Stimulated activated naive CD8-positive, alpha-beta T cell treated with anti-CD3 and anti-CD28 coated beads, Interleukin-15, Interleukin-2, amounts not matched to agents 100 U/mL and 50 U/mL, for 24 hours (primary cell): ENCODE measurements at regions not wholly inside any gene's neighbourhood (a gene's known extent, or its start where the extent isn't known, plus 50 kb on each side); places are given as distances from the start of the nearest gene placed in this dataset.

ENCODE experiments used
- ATAC-seq: fragments of 150-1000 bp; cut with Tn5 transposase; one replicate; pipeline ENCODE4 v1.10.0; 2021
- DNase-seq: peaks from one replicate; pipeline ENCODE4 v3.0.0; 2021

DNA sequence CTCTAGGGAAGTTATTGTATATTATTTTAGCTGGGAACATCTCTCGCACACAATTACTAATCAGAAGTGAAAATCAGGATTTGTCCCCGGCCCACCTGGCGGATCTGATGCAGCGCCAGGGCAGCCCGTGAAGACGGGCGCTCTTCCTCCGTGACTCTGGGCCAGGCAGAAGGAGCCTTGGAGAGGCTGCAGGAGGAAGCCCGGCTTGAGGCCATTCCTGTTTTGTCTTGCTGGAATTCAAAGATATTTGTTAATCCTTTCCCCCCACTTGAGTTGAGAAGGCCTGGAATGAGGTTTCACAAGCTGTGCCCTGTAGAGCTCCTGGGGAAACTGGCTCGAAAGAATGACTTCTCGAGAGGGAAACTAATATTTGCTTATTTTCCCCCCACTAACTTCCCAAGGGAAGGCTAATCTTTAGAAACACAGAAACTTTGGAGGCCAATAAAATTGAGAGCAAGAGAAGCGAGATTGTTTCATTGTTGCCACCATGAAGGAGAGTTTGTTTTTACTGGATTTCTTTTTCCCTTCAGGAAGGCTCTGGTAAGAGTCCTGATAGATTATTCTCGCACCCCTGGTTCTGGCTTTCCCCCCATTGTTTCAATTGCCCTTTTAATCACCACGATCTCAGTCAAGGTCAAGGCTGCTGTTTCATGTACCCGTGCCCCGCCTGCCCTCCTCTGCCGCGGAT lies 92.8 kb upstream of the SEPTIN5 start:
- ATAC-seq (no peak), DNase-seq (no peak)

DNA sequence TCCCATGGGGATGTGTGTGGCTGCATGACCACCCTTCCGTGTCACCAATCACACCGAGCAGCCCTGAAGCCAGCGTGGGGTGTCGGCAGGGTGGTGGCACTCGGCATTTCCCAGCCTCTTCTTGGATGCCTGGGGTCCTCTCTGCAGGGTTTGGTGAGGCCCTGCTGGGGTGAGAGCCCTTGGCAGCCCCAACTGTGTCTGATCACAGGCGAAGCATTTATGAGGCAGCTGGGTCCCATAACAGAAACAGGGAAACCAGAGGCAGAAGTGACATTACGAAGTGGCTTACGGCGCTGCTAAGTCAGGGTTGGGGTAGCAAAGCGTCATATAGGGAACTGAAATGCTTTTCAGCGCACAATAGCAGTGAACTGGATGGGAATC lies 92.3 kb upstream of the SEPTIN5 start:
- DNase-seq (no peak), ATAC-seq (no peak)

DNA sequence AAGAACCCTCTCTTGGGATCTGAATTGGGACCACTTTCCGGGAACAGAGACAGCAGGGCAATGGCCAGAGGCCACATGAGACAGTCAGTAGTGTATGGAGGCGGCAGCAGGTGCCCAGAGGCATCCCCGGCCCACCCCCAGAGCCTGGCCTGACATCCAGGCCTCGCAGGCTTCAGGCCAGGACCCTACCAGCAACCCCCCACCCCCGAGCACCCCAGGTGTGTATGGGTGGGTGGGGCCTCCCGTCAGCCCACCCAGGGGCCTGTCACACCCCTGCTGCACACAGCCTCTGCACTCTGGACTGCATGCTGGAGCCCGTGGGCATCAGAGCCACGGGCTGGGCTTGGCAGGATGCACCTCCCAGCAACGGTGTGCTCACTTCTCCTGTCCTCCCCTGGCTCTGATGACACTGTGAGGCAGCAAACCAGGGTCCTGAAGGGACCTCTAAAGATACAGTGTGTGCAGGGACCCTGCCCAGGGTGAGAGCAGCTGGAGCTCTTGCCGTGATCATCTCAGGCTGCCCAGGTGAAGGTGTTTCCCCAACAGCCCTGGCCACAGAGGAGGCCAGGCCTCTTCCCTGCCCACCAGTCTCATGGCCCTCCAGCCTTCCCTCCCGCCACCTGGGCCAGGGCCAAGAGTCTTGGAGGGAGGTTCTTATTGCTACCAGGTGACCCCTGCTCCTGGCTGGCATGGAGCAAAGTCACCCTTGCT lies 88.8 kb upstream of the SEPTIN5 start:
- DNase-seq (no peak), ATAC-seq (no peak)

DNA sequence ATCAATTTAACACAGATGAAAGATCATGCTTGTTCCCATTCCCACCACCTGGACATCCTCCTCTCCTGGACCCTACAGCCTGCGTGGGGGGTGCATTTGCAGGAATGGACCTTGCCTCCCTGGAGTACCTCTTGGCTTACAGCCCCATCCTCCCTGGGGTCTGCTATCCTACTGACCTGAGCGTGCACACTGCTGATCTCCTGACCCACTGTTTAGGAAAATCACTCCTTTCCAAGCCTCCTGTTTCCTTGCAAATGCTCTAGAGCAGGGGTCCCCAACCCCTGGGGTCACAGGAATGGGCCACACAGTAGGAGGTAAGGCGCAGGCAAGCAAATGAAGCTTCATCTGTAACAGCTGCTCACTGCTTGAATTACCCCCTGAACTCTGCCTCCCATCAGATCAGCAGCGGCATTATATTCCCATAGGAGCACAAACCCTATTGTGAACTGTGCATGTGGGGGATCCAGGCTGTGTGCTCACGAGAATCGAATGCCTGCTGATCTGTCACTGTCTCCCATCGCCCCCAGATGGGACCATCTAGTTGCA lies 88.2 kb upstream of the SEPTIN5 start:
- no peak for DNase-seq
- ATAC-seq, result no peak

DNA sequence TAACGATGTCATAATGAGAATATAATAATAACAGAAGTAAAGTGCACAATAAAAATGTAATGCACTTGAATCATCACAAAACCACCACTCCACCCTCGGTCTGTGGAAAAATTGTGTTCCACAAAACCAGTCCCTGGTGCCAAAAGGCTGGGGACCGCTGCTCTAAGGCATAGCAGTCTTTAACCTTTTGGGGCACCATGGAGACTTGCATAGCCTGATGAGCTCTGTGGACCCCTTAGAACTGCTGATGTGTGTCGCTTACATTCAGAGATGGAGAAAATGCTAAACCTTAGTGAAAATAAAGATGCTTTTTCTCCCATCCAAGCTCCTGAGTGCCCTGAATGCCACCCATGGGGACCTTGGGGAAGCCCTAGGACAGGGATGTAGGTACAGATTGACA lies 87.6 kb upstream of the SEPTIN5 start:
- no peak for DNase-seq
- ATAC-seq, result no peak

DNA sequence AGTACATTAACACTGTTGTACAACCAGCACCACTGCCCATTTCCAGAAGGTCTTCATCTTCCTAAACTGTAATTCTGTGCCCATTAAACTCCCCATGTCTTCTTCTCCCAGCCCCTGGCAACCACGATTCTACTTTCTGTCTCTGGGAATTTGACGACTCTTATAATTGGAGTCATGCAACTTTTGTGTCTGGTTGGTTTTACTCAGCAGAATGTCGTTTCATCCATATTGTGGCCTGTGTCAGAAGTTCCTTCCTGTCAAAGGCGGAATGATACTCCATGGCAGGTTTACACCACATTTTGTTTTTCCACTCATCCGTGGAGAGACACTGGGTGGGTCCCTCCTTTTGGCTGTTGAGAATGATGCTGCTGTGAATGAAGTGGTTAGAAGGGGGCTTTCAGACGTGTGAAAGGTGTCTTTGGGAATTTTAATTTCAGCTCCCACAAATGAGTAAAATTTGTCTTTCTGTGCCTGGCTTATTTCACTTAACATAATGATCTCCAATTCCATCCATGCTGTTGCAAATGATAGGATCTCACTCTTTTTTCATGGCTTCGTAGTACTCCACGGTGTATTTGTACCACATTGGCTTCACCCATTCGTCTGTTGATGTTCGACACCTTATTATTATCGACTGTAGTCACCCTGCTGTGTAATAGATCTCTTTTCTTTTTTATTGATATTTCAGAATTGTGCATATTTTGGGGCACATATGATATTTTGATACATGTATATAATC lies 86.1 kb upstream of the SEPTIN5 start:
- ATAC-seq, result no peak
- DNase-seq, result no peak

DNA sequence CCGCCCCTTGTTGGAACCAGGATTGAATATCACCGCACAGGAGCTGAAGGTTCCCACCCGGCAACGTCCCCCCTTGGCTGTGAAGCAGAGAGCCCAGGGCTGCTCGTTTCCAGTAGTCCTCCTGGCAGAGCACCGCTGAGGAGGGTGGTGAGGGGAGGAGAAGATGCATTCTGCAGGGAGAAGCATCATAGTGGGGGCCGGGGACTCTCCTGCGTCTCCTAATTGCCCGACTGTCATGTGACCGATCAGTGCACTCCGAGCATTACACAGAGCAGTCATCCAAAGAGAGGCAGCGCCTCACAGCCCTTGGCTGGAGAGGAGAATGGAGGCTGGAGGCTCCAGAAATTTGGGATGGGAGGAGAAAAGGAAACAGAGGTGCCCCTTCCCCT lies 85.0 kb upstream of the SEPTIN5 start:
- DNase-seq, result no peak
- no peak for ATAC-seq

DNA sequence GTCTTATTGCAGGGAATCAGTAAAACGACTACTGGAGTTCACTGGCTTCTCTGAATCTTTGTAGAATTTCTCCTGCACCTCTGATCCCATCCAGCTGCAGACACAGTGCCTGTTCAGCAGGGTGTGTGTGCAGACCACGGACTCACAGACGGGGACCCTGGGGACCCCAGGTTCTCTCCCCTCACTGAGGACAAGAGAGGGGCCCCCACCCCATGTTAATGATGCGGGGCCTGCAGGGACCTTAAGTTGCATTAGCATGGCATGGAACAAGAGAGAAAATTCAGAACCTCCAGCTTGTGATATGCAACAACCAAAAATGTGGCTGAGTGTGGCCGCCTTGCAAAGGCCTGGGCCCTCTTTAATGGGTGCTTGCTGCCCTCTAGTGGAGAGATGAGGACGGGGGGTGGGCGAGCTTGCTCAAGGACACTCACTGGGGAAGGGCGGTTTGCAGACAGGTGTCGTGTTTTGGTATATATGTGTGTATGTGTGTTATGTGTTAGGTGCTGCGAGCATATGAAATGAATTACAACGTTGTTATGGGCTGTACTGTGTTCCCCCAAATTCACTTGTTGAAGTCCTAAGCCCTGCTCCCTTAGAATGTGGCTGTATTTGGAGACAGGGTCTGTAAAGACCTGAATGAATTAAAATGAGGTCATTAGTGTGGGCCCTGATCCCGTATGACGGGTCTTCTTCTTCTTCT lies 84.4 kb upstream of the SEPTIN5 start:
- peak; percentile 88 for DNase-seq
- peak; percentile 92 for ATAC-seq

DNA sequence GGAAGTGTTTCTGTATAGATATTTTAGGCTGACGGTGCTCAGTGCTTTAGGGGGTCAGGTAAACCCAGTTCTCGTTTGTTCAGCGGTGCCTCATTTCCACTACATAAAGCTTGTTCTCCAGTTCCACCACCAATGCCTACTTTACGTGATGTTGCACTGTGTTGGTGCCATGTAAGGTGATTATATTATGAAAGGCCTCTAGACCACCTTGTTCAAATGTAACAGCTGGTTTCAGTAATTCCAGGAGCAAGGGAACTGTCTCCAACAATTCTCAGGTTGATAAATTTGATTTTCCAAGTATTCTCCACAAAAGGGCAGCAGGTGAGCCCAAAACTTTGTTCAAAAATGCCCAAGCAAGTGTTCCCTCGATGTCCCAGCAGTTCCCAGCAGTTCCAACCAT lies 83.7 kb upstream of the SEPTIN5 start:
- DNase-seq, result no peak
- no peak for ATAC-seq

DNA sequence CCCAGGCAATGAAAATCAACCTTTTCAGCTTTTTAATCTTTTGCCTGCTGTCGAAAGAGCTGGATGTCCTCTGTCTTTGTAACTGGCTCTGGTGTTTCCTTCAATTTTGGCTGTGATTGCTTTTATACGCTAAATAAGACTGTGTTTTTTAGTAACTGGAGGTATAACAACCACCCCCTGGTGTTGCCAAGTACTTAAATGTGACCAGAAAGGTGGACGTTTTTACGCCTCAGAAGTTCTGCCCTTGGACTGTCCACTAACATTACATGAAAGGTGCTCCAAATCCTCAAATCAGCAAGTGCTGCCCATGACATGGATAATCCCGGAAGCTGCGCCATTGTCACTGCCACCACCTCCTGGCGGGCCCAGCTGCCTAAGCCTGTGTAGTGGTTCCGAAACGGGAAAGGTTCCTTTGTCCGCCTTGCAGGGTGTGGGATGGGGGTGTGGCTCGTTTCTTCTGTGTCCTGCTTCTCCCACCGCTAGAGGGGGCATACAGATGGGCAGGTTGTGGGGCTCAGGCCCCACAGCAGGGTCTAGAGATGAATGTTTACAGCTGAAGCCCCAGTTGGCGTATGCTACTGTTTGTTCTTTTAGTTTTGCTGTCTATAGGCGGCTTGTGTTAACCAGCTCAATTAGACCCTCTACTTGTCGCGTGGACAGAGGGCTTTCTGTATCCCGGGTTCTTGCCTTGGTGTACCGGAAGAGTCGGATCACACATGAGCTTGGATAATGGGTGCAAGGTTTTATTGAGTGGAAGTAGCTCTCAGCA lies 82.2 kb upstream of the SEPTIN5 start:
- peak; percentile 31 for DNase-seq
- no peak for ATAC-seq

DNA sequence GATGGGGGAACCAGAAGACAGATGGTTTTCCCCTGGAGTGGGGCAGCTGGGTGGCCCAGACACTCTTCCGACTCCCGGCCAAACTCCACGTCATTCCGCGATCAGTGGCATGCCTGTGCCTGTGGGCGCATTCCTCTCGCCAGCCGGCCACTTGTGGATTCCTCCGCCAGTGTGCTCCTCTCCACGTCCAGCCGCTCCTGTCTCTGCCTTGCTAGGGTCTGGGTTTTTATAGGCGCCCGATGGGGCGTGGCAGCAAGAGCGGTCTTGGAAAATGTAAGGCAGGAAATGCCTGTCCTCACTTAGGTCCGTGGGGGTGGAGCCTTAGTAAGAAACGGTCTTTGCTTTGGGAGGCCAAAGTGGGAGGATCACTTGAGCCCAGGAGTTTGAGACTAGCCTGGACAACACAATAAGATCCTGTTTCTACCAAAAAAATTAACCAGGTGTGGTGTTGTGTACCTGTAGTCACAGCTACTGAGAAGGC lies 81.6 kb upstream of the SEPTIN5 start:
- ATAC-seq (no peak), DNase-seq (no peak)

DNA sequence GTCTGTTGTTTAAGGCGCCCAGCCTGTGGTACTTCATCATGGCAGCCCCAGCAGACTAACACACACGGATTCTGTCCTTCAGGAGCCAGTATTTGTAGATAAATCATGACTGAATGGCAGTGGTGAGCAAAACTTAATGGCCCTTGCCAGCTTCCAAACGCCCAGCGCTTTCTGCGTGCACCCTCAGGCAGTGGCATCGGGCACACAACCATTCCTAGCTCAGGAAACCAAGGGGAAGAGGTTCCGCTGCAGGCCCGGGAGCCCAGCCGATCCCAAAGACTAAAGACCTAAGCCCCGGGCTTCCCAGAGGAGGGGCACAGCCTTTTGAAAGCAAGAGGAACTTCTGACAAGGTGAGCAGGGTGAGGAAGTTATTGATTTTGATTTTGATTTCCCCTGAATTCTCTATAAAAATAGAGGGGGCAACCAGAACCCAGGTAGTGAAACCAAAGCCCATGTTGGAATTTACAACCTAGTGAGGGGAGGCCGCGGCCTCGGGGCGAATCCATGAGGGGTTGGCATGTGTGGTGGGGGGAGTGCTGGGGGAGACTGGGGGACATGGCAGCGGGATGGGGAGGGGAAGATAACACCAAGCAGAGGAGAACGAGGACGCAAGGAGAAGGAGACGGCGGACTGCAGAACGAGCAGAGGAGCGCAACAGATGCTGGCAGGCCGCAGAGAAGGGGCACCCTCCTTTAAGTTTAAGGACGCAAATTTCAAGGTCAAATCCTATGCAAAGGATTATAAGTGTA lies 79.9 kb upstream of the SEPTIN5 start:
- ATAC-seq (no peak), DNase-seq (no peak)

DNA sequence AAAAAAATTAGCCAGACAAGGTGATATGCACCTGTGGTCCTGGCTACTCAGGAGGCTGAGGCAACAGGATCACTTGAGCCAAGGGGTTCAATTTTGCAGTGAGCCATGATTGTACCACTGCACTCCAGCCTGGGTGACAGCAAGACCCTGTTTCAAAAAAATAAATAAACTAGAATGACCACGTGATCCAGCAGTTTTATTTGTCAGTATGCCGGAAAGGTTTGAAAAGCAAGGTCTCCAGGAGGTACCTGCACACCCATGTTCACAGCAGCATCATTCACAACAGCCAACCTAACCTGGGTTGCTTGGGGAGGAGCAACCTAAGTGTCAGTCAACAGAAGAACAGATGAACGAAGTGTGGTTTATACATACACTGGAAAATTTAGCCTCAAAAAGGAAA lies 78.7 kb upstream of the SEPTIN5 start:
- no peak for ATAC-seq
- no peak for DNase-seq

DNA sequence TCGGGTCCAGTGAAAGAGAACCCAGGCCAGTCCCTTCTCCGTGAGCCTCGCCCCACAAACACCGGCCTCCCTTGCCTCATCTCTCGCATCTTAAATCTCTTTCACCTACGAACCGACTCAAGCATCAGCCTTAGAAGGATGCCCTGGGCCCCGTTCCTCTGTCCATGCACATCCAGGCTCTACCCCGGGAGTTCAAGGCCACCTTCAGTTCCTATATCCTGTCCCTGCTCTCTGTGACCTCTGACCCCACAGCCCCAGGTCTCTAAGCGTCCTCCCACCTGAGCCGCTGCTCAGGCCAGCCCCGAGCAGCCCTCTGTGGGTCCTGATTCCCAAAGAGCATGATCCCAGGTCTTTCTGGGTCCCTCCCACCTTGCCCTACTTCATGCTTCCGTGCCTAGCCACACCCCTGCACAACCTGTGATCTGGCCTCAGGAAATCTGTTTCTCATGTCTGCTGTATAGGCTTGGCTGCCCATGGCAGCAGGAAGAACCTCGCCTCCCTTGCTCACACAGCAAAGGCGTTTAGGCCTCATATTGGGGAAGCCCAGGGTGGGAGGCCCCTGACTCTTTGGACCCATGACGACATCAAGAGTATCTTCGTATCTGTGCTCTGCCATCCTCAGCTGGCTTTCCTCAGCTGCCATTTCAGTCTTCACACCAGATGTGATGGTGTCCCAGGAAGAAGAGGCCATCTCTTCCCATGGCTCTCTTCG lies 77.5 kb upstream of the SEPTIN5 start:
- no peak for DNase-seq
- no peak for ATAC-seq

DNA sequence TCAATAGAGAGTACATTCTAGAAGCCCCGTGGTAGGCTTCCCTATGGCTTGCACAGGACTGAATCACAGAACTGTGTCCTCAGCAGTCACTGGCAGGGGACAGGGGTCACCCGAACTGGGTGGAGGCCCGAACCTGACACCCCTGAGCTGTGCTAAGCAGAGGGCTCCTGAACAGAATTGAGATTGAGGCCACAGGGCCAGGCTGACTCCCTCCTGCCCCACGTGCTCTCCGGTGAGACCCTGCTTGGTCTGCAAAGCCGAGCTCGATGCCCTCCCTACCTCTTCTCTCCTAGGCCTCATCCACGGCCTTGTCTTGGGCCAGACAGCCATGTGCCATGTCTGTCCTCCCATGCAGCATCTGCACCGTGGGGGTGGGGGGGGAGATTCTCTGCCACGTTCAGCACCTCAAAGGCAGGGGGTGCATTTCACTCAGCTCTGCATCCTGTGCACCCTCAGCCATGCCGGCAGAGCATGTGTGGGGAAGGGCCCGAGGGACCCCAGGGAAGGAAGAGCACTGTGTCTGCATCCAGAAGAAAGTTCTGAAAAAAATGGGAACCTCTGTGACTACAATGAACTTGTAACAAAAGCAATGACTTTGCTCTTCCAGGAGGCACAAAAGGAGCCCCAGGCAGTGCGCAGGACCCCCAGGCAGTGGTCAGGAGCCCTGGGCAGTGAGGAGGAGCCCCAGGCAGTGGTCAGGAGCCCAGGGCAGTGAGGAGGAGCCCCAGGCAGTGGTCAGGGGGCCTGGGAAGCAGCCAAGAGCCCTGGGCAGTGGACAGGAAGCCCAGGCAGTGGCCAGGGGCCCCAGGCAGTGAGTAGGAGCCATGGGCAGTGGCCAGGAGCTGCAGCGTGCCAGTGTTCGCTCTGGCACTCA lies 76.7 kb upstream of the SEPTIN5 start:
- ATAC-seq, result no peak
- no peak for DNase-seq

DNA sequence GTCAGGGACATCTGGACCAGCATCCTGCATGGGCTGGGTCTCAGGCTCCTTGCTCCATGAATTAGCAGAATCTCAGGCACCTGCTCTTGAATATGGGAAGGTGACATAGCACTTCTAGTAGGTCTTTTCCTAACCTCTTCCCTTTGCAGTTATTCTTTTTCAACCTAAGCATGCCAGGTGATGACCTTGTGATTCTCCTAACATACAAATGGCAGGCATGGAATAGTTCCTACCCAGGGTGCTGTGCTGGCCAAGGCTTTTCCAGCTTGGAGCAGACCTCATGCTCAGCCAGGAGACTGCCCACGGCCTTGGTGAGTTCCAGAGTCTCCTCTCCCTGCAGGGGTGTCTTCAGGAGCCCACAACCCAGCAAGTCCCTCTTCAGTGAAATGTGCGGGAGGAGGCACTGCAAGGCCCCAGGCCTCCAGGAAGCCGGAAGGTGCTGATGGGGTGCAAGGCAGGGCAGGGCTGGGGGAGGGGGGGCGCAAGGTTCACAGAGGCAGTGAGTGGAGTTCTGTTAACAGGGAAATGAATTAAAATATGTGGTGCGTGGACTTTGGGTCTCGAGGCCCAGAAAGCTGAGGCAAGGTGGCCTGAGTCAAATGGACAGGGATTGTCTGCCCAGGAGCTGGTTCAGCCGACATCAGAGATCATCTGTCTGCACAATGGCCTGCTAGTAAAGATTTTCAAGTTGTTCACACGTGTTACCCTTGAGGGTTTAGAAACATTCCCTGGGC lies 75.9 kb upstream of the SEPTIN5 start:
- ATAC-seq (no peak), DNase-seq (no peak)

DNA sequence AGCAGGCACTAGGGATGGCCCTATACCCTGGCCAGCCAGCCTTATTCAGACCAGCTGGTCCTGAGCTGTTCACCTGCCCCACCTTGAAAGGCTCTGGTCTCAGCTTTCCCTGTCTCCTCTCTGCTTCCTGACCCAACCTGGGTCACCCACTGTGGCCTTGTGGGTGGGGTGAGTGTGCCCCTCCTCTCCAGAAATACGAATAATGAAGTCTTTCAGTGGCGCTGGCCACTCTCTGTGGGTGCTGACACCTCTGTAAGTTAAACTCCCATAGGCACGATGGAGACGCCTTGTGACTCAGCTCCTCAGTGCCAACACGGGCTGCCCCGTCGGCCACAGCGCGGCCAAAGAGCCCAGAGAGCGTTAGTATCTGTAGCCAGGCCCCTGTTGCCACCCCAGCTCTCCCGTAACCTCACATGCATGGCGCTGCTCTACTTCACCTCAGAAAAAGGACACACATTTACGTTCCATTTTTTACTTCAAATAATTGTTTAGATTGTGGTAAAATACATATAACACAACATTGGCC lies 74.6 kb upstream of the SEPTIN5 start:
- ATAC-seq, result no peak
- no peak for DNase-seq

DNA sequence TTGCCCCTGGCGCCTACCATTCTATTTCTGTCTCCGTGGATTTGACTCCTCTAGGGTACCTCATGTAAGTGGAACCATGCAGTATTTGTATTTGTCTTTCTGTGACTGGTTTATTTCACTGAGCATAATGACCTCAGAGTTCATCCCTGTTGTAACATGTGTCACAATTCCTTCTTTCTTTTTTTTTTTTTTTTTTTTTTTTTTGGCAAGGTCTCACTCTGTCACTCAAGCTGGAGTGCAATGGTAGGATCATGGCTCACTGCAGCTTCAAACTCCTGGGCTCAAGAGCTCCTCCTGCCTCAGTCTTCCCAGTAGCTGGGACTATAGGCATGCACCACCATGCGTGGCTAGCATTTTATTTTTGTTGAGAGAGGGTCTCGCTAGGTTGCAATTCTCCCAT lies 74.0 kb upstream of the SEPTIN5 start:
- no peak for DNase-seq
- ATAC-seq, result no peak
